ENCODE measurements at regions not wholly inside any gene's neighbourhood (a gene's known extent, or its start where the extent isn't known, plus 50 kb on each side); places are given as distances from the start of the nearest gene placed in this dataset.

DNA sequence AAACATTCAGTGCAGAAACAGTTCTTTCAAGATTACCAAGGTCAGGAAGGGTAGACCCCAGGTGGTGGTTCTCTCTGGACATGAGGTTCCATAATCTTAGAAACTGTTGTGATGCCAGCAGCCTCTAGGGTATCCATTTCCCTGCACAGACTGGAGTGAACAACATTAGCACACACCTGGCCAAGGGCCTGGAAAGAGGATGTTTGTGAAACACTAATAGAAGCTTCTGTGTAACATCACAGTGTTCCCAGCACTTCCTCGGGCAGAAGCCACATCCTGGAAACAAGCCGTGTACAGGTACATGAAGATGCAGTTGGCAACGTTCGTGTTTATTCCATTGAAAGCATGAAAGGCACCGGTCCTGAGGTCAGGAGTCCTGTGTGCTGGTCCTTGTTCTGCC lies 598.2 kb upstream of the KLF4 start:
- TF ChIP-seq, protein P1, sequence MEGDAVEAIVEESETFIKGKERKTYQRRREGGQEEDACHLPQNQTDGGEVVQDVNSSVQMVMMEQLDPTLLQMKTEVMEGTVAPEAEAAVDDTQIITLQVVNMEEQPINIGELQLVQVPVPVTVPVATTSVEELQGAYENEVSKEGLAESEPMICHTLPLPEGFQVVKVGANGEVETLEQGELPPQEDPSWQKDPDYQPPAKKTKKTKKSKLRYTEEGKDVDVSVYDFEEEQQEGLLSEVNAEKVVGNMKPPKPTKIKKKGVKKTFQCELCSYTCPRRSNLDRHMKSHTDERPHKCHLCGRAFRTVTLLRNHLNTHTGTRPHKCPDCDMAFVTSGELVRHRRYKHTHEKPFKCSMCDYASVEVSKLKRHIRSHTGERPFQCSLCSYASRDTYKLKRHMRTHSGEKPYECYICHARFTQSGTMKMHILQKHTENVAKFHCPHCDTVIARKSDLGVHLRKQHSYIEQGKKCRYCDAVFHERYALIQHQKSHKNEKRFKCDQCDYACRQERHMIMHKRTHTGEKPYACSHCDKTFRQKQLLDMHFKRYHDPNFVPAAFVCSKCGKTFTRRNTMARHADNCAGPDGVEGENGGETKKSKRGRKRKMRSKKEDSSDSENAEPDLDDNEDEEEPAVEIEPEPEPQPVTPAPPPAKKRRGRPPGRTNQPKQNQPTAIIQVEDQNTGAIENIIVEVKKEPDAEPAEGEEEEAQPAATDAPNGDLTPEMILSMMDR (IDR thresholded peaks at IDR 0.05), result no peak
- TF ChIP-seq POLR2A (IDR thresholded peaks at IDR 0.05), result no peak
- peak in 1 of 2 donors; percentile 20 for TF ChIP-seq POLR2AphosphoS5 (IDR thresholded peaks at IDR 0.05; ENCODE audit: insufficient read depth in 1 of 2, low read depth in 1 of 2)

All from vagina (tissue), 2 donors.